ENCODE measurements at regions not wholly inside any gene's neighbourhood (a gene's known extent, or its start where the extent isn't known, plus 50 kb on each side); places are given as distances from the start of the nearest gene placed in this dataset.

DNA sequence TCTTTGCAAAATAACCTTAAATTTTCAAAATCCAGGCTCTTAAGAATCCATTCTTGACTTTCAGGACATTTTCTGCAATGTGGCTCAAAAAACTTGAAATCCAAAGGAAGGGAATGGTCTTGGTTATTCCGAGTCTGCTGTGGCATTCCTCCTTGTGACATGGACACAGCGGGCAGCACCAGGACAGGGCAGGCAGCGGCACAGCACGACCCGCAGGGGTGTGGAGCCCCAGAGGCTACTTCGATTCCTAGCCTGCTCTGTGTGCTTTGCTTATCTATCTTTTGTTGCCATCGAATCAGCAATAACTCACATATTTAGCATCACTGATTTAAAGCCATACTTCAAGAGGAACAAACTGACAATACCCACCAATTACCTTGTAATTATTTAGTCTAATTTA lies 420.2 kb upstream of the IRX1 start:
- ChIA-PET POLR2A (no interaction called here), CTCF (no interaction called here)
- no peak for DNase-seq (ENCODE audit: extremely low spot score)
- no peak for TF ChIP-seq L3MBTL2 (conservative IDR thresholded peaks at IDR 0.05)
- no peak for TF ChIP-seq SUZ12 (IDR thresholded peaks at IDR 0.05)
- TF ChIP-seq BHLHE40 (IDR thresholded peaks at IDR 0.05; ENCODE audit: borderline replicate concordance) = no peak
- no peak for TF ChIP-seq HDGF (IDR thresholded peaks at IDR 0.05; ENCODE audit: borderline replicate concordance)
- TF ChIP-seq CTBP1 (IDR thresholded peaks at IDR 0.05; ENCODE audit: borderline replicate concordance) = no peak
- no peak for TF ChIP-seq PKNOX1 (IDR thresholded peaks at IDR 0.05)

- ChIA-PET CTCF (no interaction called here), POLR2A (no interaction called here)
- TF ChIP-seq FOXM1 (IDR thresholded peaks at IDR 0.05; ENCODE audit: borderline replicate concordance) = no peak
- no peak for TF ChIP-seq ARNT (IDR thresholded peaks at IDR 0.05)
- TF ChIP-seq LEF1 (IDR thresholded peaks at IDR 0.05; ENCODE audit: borderline replicate concordance) = no peak
- TF ChIP-seq FOXK2 (IDR thresholded peaks at IDR 0.05) = no peak
- TF ChIP-seq CTBP1 (IDR thresholded peaks at IDR 0.05; ENCODE audit: borderline replicate concordance) = no peak
- no peak for TF ChIP-seq SUZ12 (IDR thresholded peaks at IDR 0.05)
- TF ChIP-seq TARDBP (IDR thresholded peaks at IDR 0.05) = no peak
- TF ChIP-seq ZNF384 (IDR thresholded peaks at IDR 0.05) = no peak
- TF ChIP-seq SP1 (IDR thresholded peaks at IDR 0.05) = no peak
- TF ChIP-seq HDGF (IDR thresholded peaks at IDR 0.05; ENCODE audit: borderline replicate concordance) = no peak
- TF ChIP-seq FOXA1 (IDR thresholded peaks at IDR 0.05) = no peak
- no peak for DNase-seq (ENCODE audit: extremely low spot score)
Measured at GRCh38 chr5:3167473-3167872, 416.0 kb upstream of the IRX2 start.

GRCh38 chr5:3163626-3164025 lies 412.1 kb upstream of the IRX2 start:
- ChIA-PET POLR2A (no interaction called here), CTCF (no interaction called here)
- TF ChIP-seq SP1 (IDR thresholded peaks at IDR 0.05) (no peak), FOXK2 (IDR thresholded peaks at IDR 0.05) (no peak), FOXM1 (IDR thresholded peaks at IDR 0.05; ENCODE audit: borderline replicate concordance) (no peak), ARNT (IDR thresholded peaks at IDR 0.05) (no peak), LEF1 (IDR thresholded peaks at IDR 0.05; ENCODE audit: borderline replicate concordance) (no peak), ZNF384 (IDR thresholded peaks at IDR 0.05) (no peak), FOXA1 (IDR thresholded peaks at IDR 0.05) (no peak), HDGF (IDR thresholded peaks at IDR 0.05; ENCODE audit: borderline replicate concordance) (no peak), CTBP1 (IDR thresholded peaks at IDR 0.05; ENCODE audit: borderline replicate concordance) (no peak), BHLHE40 (IDR thresholded peaks at IDR 0.05; ENCODE audit: borderline replicate concordance) (no peak), TARDBP (IDR thresholded peaks at IDR 0.05) (no peak), NFRKB (IDR thresholded peaks at IDR 0.05) (no peak), ELF4 (IDR thresholded peaks at IDR 0.05) (no peak), SUZ12 (IDR thresholded peaks at IDR 0.05) (no peak), L3MBTL2 (conservative IDR thresholded peaks at IDR 0.05) (no peak), PKNOX1 (IDR thresholded peaks at IDR 0.05) (no peak)
- DNase-seq (ENCODE audit: extremely low spot score) = no peak

GRCh38 chr5:3161672-3162071 lies 410.2 kb upstream of the IRX2 start:
- POLR2A ChIA-PET = no interaction called here
- CTCF ChIA-PET = no interaction called here
- no peak for DNase-seq (ENCODE audit: extremely low spot score)
- TF ChIP-seq FOXK2 (IDR thresholded peaks at IDR 0.05) (no peak), LEF1 (IDR thresholded peaks at IDR 0.05; ENCODE audit: borderline replicate concordance) (no peak), SUZ12 (IDR thresholded peaks at IDR 0.05) (no peak), FOXA1 (IDR thresholded peaks at IDR 0.05) (no peak)

DNA sequence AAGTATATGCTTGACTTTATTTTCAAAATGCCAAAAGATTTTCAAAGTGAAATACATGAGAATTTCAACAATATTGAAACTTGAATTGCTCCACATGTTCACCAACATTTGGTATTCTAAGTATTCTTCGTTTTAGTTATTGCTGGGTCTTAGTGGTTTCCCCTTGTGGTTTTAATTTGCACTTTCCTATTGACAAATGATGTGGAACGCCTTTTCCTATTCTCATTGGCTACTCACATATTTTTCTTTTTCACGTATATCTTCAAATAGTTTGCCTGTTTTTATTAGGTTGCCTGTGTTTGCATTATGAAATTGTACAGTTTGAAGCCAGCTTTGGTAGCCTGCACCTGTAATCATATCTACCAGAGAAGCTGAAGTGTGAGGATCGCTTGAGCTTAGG lies 405.7 kb upstream of the IRX2 start:
- no peak for DNase-seq (ENCODE audit: extremely low spot score)
- ChIA-PET CTCF (no interaction called here), POLR2A (no interaction called here)
- no peak for TF ChIP-seq CTBP1 (IDR thresholded peaks at IDR 0.05; ENCODE audit: borderline replicate concordance)
- no peak for TF ChIP-seq ELF4 (IDR thresholded peaks at IDR 0.05)
- no peak for TF ChIP-seq NFRKB (IDR thresholded peaks at IDR 0.05)
- TF ChIP-seq SP1 (IDR thresholded peaks at IDR 0.05) = no peak
- no peak for TF ChIP-seq FOXA1 (IDR thresholded peaks at IDR 0.05)
- no peak for TF ChIP-seq HDGF (IDR thresholded peaks at IDR 0.05; ENCODE audit: borderline replicate concordance)
- TF ChIP-seq TARDBP (IDR thresholded peaks at IDR 0.05) = no peak
- no peak for TF ChIP-seq FOXM1 (IDR thresholded peaks at IDR 0.05; ENCODE audit: borderline replicate concordance)
- TF ChIP-seq LEF1 (IDR thresholded peaks at IDR 0.05; ENCODE audit: borderline replicate concordance) = no peak
- no peak for TF ChIP-seq PKNOX1 (IDR thresholded peaks at IDR 0.05)
- no peak for TF ChIP-seq BHLHE40 (IDR thresholded peaks at IDR 0.05; ENCODE audit: borderline replicate concordance)
- TF ChIP-seq ZNF384 (IDR thresholded peaks at IDR 0.05) = no peak
- TF ChIP-seq SUZ12 (IDR thresholded peaks at IDR 0.05) = no peak
- TF ChIP-seq FOXK2 (IDR thresholded peaks at IDR 0.05) = no peak
- no peak for TF ChIP-seq L3MBTL2 (conservative IDR thresholded peaks at IDR 0.05)
- no peak for TF ChIP-seq ARNT (IDR thresholded peaks at IDR 0.05)

- POLR2A ChIA-PET = no interaction called here
- TF ChIP-seq SUZ12 (IDR thresholded peaks at IDR 0.05) (no peak), HDGF (IDR thresholded peaks at IDR 0.05; ENCODE audit: borderline replicate concordance) (no peak), FOXA1 (IDR thresholded peaks at IDR 0.05) (no peak), NFRKB (IDR thresholded peaks at IDR 0.05) (no peak), SP1 (IDR thresholded peaks at IDR 0.05) (no peak), ZNF384 (IDR thresholded peaks at IDR 0.05) (no peak), LEF1 (IDR thresholded peaks at IDR 0.05; ENCODE audit: borderline replicate concordance) (no peak), CTBP1 (IDR thresholded peaks at IDR 0.05; ENCODE audit: borderline replicate concordance) (no peak), FOXK2 (IDR thresholded peaks at IDR 0.05) (no peak), FOXM1 (IDR thresholded peaks at IDR 0.05; ENCODE audit: borderline replicate concordance) (no peak), BHLHE40 (IDR thresholded peaks at IDR 0.05; ENCODE audit: borderline replicate concordance) (no peak), PKNOX1 (IDR thresholded peaks at IDR 0.05) (no peak), ELF4 (IDR thresholded peaks at IDR 0.05) (no peak), TARDBP (IDR thresholded peaks at IDR 0.05) (no peak), L3MBTL2 (conservative IDR thresholded peaks at IDR 0.05) (no peak), ARNT (IDR thresholded peaks at IDR 0.05) (no peak)
- DNase-seq (ENCODE audit: extremely low spot score) = no peak
- CTCF ChIA-PET = no interaction called here
Measured at GRCh38 chr5:3155717-3156116, 404.2 kb upstream of the IRX2 start.

Data from HEK293T (cell line).